Ecto neural progenitor cell (in vitro differentiated cells): ENCODE measurements at regions not wholly inside any gene's neighbourhood (a gene's known extent, or its start where the extent isn't known, plus 50 kb on each side); places are given as distances from the start of the nearest gene placed in this dataset.
A peak's percentile ranks its signal among the peaks of the same experiment; 100 is the strongest.

Experiments
- DNase-seq: peaks from one replicate; pipeline ENCODE4 v3.0.0-alpha.2; 2018; ENCODE audit warnings: low spot score

GRCh38 chr5:158117467-158118160 lies 258.7 kb upstream of the CLINT1 start:
- DNase-seq = no peak

DNA sequence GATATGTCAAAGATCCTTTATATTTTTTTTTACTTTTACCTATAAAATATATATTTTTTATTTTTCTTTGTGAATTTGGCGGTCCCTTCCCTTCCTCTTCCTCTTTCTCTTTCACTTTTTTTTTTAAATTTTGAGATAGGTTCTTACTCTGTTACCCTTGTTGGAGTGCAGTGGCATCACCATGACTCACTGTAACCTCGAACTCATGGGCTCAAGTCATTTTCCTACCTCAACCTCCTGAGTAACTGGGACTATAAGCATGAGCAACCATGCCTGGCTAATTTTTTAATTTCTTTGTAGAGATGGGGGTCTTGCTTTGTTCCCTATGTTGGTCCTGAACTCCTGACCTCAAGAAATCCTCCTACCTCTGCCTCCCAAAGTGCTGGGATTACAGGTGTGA lies 258.0 kb upstream of the CLINT1 start:
- no peak for DNase-seq

- DNase-seq = no peak
These were observed 256.5 kb upstream of the CLINT1 start for GRCh38 chr5:158115468-158115867.

DNA sequence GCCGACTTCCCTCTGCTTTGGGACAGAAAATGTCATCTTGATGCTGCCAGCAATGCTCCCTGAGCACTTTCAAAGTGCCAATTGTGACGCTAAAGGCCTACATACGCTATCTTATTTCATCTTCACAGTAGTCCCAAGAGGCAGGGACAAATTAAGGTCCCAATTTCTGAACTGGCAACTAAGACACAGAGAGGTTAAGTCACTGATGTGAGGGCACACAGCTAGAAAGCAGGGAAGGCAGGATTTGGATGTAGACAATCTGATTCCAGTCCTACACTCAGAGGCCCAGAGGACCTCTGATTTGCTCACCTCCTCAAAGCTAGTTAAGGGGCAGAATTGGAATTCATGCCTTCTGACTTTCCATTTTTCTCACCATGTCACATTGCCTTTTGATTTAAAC lies 249.2 kb upstream of the CLINT1 start:
- no peak for DNase-seq

DNA sequence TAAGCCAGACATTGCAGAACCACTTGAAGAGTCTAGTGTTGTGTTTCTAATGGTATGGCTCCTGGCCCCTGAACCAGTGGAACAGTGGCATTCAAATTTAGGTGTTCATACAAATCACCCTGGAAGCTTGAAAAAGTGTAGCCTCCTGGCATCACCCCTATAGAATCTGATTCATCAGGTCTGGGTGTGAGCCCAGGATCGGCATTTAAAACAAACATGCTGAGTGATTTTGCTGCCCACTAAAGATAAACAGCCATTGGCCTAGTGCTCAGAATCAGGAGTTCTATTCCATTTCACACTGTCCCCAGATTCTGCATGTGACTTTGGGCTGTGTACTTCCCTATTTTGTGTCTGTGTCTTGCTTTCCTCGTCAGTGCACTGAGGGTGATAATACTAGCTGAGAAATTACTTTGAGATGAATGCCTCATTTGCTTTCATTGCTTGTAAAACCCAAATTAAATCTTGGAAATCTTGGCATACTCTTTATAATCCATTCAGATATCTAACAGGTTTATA lies 241.5 kb upstream of the CLINT1 start:
- no peak for DNase-seq

- DNase-seq = no peak
These were observed 240.7 kb upstream of the CLINT1 start for GRCh38 chr5:158099571-158100105.

DNA sequence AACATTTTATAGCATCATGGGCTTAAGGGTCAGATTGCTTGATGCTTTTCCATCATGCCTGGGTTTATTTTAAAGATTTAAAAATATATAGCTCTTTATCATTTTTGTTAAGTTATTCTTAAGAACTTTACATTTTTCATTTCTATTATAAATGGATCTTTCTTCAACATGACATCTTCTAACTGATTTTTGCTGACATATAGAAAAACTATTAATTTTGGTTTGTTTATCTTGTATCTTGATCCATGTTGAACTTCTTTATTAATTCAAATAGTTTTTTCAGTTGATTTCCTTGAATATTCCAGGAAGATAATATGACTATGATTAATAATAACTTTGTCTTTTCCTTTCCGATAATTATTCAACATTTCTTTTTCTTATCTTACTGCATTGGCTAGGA lies 237.9 kb upstream of the CLINT1 start:
- no peak for DNase-seq

GRCh38 chr5:158086856-158087255 lies 227.9 kb upstream of the CLINT1 start:
- DNase-seq = no peak

GRCh38 chr5:158084292-158084691 lies 225.3 kb upstream of the CLINT1 start:
- DNase-seq = no peak

- DNase-seq = no peak
These were observed 223.8 kb upstream of the CLINT1 start for GRCh38 chr5:158082696-158083287.

DNA sequence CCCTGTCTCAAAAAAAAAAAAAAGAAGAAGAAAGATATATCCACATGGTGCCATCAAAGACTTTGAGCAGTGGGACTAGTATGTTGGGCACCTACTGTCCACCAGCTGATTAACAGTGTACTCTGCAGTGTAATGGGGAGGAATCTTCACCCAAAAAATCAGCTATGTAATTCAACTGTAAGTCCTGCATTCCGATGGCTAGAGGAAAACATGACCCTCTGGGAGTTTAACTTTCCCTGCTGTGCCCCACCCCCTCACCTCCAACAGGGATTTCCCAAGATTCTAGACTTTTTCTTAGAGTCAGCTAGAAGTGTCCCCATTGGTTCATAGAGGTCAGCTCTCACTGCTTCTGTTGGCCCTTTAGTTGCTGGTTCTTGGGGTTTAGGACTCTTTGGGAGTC lies 221.2 kb upstream of the CLINT1 start:
- DNase-seq = no peak

- DNase-seq = no peak
These were observed 220.2 kb upstream of the CLINT1 start for GRCh38 chr5:158079097-158079496.

- DNase-seq = peak; percentile 66
These were observed 216.2 kb upstream of the CLINT1 start for GRCh38 chr5:158074992-158075769.

DNA sequence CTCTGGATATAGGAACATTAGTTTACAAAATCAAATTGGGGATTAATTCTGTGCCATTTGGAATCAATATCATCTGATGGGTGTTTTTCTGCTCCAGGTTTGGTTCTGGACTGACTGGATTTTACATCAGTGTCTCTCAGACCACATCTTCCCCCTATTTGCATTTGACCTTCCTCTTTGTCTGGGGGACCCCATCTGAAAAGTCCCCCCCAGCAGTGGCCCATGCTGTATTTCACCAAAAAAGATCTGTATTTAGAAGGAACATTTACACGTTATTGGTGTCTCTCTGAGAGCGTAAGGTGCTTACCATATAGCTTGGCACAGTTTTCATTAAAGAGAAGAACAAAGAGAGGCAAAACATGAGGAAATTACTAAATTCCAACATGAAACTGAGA lies 215.6 kb upstream of the CLINT1 start:
- no peak for DNase-seq

DNA sequence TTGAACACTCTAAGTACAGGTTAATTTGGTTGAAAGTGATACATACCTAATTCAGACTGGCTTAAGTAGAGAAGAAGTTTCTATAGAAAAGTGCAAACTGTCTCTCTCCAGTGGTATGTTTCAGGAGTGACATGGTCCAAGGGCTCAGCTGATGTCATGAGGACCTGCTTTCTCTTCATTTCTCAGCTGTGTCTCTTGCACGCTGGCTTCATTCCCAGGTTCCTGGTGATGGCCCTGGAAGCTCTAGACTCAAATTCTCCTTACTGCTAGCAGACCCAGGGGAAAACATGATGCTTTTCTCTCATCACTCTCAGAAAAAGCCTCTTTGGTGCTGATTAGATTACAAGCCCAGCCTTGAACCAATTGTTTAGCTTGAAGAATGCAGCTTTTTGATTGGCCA lies 211.9 kb upstream of the CLINT1 start:
- no peak for DNase-seq

DNA sequence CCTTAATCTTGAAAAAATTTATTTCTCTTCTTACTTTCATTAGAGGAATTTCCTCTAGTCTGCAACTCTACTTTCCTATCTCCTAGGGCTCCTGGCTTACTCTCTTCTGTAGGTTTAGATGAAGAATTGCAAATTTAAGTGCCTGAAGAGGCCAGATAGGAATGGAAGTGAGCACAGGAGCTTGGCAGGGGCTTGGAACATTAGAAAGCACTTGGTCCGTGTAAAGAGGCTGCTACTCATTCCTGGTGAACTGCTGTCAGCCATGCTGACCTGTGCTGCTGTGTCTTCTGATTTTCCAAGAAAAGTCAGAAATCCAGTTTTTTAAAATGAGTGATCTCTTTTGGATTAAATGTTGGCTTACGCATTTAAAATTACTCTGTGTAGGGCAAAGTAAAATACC lies 210.9 kb upstream of the CLINT1 start:
- DNase-seq = no peak

GRCh38 chr5:158068964-158069363 lies 210.0 kb upstream of the CLINT1 start:
- no peak for DNase-seq

DNA sequence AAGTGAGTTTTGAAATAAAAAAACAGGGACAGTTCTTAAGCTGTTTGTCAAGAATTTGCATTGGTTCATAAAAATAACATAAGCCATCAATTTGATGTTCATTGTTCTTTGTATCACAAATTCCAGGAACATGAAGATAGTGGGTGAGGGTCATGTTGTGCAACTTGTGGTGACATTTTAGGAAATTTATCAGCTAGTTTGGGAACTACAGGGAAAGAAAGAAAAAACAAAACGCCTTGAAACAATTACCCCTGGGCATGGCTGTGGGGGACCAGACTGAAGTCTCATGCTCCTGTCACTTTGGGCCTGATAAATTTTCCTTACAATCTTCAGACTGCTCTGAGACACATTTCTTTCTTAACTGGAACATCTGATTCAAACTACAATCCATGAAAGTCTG lies 207.1 kb upstream of the CLINT1 start:
- no peak for DNase-seq

- DNase-seq = no peak
These were observed 205.6 kb upstream of the CLINT1 start for GRCh38 chr5:158064334-158065123.

GRCh38 chr5:158063052-158063451 lies 204.1 kb upstream of the CLINT1 start:
- no peak for DNase-seq

DNA sequence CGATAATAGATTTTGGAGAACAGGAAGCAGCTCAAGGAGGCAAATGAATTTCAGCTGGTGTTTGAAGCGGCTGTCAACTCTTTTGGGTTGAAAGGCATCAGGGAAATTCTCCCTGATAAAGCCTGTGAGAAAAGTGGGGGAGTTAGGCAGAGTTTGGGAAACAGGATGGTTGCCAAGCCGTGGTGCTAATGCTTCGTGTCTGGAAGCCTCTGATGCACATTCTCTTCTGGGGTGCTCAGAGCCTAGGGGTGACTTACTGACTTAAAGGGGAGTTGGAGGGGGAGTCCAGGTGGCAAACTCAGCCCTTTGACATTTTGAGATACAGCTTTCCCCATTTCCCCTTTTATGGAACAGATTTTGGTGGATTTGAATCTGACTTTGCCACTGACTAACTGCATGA lies 202.5 kb upstream of the CLINT1 start:
- DNase-seq = no peak

GRCh38 chr5:158060212-158060611 lies 201.3 kb upstream of the CLINT1 start:
- DNase-seq = no peak
